ENCODE measurements at regions not wholly inside any gene's neighbourhood (a gene's known extent, or its start where the extent isn't known, plus 50 kb on each side); places are given as distances from the start of the nearest gene placed in this dataset.

DNA sequence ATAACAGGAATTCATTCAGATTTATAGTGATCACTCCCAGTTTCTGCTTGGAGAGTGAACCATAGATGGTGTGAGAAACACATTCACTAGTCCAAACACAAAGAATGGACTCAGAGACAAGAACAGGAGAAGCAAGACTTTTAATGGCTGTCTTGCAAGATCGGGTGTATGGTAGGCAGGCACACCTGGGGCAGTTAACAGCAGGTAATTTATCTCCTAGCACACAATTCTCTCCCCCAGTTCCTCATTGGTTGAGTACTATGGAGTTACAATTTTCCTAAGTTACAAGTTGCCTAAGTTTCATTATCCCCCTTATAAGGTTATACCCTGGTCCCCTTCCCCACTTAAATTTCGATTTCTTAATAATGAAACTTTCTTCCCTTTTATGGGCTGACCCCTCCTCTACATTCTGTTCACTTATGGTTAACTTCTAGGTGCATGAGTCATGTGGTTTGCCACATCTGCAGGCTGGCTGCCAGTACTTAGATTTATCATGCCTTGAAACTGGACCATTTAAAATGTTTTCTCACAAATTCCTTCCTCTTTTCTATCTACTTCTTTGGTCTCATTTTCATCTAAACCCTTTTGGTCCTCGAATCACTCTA, 623.3 kb downstream of the HINT1 start:
- TF ChIP-seq, protein P1, sequence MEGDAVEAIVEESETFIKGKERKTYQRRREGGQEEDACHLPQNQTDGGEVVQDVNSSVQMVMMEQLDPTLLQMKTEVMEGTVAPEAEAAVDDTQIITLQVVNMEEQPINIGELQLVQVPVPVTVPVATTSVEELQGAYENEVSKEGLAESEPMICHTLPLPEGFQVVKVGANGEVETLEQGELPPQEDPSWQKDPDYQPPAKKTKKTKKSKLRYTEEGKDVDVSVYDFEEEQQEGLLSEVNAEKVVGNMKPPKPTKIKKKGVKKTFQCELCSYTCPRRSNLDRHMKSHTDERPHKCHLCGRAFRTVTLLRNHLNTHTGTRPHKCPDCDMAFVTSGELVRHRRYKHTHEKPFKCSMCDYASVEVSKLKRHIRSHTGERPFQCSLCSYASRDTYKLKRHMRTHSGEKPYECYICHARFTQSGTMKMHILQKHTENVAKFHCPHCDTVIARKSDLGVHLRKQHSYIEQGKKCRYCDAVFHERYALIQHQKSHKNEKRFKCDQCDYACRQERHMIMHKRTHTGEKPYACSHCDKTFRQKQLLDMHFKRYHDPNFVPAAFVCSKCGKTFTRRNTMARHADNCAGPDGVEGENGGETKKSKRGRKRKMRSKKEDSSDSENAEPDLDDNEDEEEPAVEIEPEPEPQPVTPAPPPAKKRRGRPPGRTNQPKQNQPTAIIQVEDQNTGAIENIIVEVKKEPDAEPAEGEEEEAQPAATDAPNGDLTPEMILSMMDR (IDR thresholded peaks at IDR 0.05), result no peak
- no peak for TF ChIP-seq POLR2A (IDR thresholded peaks at IDR 0.05)

Data from thyroid gland (tissue), 4 donors.